NCI-H2171 (cell line): ENCODE measurements at regions not wholly inside any gene's neighbourhood (a gene's known extent, or its start where the extent isn't known, plus 50 kb on each side); places are given as distances from the start of the nearest gene placed in this dataset.
"Not testable (repeated sequence)": the region's sequence is repeated elsewhere in the genome, so short reads cannot be mapped to it uniquely, and the experiment has no call there.

Source experiments
- DNase-seq: peaks from one replicate; lab custom pipeline; 2025; lab: John Stamatoyannopoulos, UW

DNA sequence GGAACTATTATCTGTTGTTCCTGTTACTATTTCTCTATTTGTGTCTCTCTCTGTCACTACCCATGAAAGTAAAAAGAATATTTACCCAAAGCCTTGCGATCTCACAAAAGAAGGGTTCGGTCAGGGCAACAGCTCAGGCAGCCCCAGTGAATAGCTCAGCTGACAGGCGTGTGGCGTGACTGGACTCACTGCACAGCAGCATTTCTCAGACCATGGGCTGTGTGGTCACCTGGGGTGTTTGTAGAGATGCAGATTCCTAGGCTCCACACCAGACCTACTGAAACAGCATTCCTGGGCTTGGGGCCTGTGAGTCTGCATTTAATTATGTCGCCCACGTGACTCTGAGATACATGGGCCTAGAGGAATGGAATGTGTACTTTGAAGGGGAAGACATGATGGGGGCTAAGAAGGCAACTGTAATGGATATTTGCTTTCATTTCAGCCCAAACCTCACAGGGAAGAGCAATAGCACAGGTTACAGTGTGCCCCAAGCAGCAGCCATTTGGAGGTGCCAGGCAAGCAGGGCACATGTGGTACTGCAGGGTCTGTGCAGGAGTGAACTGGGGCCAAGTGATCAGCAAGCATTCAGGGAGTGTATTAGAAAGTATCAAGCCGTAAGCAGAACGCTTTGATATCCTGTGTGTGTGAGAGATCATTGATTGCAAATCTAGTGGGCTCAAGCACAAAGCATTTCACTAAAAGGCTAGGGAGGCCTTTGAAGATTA, 90.4 kb upstream of the RBMS1 start:
- no peak for DNase-seq

DNA sequence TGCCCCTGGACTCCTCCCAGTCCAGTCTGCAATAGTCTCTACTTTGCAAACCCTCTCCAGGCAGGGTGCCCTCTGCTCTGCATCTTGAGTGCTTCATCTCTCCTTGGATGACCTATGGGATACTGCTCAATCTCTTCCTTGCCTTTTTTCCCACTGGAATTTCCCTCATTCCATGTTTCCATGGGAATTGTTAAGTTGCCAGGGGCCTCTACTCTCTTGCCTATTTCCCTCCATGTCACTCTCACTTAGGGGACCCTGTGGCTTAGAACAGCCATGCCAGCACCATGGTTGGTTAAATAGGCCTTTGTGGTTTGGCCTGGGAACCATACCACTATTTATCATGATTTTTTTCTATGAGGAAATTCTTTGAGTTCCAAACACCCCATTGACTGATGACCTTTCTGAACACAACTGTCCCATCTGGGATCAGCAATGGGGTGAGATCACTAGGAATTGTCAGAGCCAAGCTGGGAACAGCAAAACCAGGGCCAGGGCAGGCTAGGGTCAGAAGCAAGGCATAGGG, 91.4 kb upstream of the RBMS1 start:
- no peak for DNase-seq

DNA sequence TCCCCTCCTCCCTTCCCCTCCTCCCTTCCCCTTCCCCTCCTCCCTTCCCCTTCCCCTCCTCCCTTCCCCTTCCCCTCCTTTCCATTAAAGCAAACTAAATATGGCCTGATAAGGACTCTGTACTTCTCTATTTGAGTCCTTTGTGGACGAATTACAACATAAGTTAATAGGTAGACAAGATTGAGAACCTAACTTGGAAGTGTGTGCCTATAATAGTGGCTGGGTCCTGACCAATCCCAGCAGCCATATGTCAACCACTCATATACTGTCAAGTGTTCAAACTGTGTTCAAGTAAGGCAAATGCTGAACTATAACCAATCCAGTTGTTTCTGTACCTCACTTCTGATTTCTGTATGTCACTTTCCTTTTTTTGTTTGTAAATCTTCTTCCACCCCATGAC, 97.1 kb upstream of the RBMS1 start:
- no peak for DNase-seq

DNA sequence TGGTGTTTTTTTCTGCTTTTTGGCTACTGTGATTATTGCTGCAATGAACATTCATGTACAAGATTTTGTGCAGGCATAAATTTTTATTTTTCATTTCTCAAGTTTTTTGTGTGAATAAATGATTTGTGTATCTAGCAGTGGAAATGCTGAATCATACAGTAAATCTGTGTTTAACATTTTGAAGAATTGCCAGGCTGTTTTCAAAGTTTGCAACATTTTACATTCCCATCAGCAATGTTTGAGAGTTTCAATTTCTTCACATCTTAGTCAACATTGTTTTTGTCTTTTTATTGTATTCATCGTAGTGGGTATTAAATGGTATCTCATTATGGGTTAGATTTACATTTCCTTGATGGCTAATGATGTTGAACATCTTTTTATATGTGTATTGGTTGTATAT, 98.8 kb upstream of the RBMS1 start:
- DNase-seq, result no peak

- no peak for DNase-seq
Observed at GRCh38 chr2:160592993-160593392, 99.4 kb upstream of the RBMS1 start.

GRCh38 chr2:160596441-160596840, 102.8 kb upstream of the RBMS1 start:
- no peak for DNase-seq

DNA sequence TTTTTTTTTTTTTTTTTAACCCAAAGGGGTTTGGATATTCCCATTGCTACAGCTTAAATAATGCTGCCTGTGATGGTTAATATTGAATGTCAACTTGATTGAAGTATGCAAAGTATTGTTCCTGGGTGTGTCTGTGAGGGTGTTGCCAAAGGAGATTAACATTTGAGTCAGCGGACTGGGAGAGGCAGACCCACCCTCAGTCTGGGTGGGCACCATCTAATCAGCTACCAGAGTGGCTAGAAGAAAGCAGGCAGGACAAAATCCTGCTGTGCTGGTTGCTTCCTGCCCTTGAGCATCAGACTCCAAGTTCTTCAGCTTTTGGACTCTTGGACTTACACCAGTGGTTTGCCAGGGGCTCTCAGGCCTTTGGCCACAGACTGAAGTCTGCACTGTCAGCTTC, 106.8 kb upstream of the RBMS1 start:
- DNase-seq, result not testable (repeated sequence)

GRCh38 chr2:160602073-160602472, 108.5 kb upstream of the RBMS1 start:
- no peak for DNase-seq

GRCh38 chr2:160603771-160604510, 110.3 kb upstream of the RBMS1 start:
- no peak for DNase-seq

DNA sequence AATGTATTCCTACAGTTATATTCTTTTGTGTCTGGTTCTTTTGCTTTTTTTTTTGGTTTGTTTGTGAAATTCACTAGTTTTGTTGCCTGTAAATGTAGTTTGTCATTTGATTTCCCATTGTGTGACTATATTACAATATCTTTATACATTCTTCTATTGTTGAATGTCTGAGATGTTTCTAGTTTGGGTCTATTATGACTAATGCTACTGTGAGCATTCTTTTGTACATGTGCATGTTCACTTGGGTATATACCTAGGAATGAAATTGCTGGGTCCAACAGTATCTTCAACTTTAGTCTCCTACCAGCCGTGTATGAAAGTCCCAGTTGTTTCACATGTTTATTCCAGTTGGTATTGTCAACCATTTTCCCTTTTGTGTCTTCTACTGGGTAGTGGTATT, 112.7 kb upstream of the RBMS1 start:
- no peak for DNase-seq

DNA sequence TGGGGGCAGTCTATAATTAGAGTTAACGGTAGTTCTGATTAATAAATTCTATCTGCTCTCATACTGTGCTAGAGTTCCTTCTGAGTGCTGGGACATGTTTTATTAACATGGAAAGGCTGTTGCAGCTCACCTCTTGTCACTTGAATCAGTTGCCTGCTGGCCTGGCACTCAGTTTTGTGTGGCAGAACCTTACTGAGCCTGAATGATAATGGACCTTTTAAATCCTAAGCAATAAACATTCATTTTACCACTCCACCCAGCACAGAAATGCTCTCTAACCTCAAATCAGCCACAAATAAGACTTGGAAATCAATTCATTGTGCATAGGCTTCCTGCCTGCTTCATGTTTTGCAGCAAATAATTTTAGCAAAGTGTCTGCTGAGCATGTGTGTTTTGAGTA, 115.0 kb upstream of the RBMS1 start:
- no peak for DNase-seq

DNA sequence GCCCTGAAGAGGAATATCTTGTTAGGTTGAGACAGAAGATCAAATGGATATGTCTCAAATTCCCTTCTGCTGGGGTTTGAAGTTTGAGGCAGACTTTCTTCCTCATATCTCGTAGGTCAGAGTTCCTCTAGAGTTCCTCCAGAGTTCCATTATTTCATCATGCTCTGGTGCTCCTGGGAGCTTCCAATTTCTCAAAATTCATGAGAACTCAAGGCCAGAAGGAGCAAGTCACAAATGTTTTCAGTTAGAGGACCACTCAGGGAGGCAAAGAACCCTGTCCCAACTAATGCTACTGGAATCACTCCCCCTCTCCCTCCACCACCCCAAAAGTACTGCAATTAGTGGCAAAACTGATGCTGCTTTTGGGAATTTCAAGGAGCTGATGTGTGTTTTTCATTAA, 115.7 kb upstream of the RBMS1 start:
- no peak for DNase-seq

DNA sequence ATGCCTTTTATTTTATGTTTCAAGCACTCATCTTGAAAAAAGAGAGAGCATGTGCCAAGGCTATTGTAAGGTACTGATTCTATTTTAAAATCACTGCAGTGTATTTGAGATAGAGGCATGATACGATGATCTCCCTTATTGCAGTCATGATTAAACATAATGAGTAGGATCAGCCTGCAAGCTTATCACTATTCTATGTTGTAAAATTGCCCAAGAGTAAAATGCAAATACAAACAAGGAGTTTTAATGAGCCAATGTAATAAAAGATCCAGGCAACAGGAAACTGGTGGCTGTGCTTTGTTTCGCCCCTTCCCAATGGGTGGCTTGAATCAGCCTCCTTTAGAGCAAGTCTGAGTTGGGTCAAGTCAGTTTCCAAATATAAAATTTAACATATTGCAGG, 116.4 kb upstream of the RBMS1 start:
- no peak for DNase-seq

- DNase-seq, result no peak
Observed at GRCh38 chr2:160612266-160612856, 118.8 kb upstream of the RBMS1 start.

GRCh38 chr2:160613466-160614153, 120.0 kb upstream of the RBMS1 start:
- no peak for DNase-seq

DNA sequence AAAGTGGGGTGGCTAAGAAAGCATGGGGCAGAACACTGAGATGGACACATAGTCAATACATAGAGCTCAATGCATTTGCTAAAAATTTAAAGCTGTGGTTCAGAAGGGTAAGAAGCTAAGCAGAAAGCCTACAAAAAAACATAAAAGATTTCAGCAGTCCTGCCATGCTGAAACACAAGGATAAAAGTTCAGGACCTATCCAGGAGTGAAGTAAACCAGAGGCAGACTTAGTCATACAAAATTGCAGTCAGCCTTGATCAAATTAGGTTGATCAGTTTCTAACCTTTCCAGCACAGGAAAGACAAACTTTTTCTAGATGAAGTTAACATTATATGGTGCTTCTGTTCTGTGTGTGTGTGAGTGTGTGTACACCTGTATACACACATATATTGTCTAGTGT, 120.8 kb upstream of the RBMS1 start:
- no peak for DNase-seq

DNA sequence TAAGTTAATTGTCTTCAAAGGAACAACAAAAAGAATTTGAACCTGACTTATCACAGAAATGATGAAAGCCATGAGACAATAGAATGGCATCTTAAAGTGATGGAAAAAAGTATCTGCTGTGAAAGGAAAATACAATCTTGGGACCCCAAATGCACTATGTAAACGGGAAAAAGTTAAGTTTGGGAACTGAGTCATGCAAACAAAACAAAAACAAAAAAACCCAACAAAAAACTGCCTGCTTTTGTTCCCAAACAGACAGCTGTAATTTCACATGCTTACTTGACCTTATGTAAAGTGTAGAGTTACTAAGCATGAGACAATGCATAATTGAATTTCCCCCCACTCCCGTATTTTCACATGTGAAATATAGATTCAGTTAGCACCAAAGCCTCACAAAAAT, 122.1 kb upstream of the RBMS1 start:
- DNase-seq, result no peak

- no peak for DNase-seq
Observed at GRCh38 chr2:160616149-160616548, 122.5 kb upstream of the RBMS1 start.

- no peak for DNase-seq
Observed at GRCh38 chr2:160621748-160622147, 128.1 kb upstream of the RBMS1 start.

DNA sequence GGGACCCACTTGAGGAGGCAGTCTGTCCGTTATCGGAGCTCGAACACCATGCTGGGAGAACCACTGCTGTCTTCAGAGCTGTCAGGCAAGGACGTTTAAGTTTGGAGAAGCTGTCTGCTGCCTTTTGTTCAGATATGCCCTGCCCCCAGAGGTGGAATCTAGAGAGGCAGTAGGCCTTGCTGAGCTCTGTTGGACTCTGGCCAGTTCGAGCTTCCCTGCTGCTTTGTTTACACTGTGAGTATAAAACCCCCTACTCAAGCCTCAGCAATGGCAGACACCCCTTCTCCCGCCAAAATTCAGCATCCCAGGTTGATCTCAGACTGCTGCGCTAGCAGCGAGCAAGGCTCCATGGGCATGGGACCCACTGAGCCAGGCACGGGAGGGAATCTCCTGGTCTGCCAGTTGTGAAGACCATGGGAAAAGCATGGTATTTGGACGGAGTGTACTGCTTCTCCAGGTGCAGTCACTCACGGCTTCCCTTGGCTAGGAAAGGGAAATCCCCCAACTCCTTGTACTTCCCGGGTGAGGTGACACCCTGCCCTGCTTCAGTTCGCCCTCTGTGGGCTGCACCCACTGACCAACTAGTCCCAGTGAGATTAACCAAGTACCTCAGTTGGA, 134.5 kb upstream of the RBMS1 start:
- DNase-seq, result not testable (repeated sequence)

DNA sequence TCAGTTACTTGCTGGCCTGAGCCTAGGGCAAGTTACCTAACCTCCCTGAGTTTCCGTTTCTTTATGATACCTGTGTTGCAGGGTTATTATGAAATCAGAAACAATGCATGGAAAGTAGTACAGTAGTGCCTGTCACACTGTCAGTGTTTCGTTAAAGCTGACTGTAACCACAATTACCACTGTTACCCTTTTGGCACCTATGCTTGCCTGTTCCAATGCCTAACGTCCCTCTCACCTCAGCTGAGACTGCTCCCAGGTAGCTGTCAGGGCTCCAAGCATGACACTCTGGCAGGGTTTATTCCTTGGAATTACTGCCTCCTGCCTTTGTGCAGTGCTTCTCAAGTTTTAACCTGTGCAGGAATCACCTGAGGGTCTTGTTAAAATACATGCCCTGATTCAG, 135.2 kb upstream of the RBMS1 start:
- no peak for DNase-seq
